Activated CD4-positive, alpha-beta T cell treated with anti-CD3 and anti-CD28 coated beads, Interleukin-10, Interleukin-2, amounts not matched to agents 100 ng/mL and 50 ng/mL, durations not matched to agents 16 hours and 8 hours (primary cell): ENCODE measurements at regions not wholly inside any gene's neighbourhood (a gene's known extent, or its start where the extent isn't known, plus 50 kb on each side); places are given as distances from the start of the nearest gene placed in this dataset.

Source experiments
- DNase-seq: peaks from one replicate; pipeline ENCODE4 v3.0.0-alpha.2; 2020

- no peak for DNase-seq
Observed at GRCh38 chr12:46131732-46132469, 136.9 kb downstream of the SLC38A1 start.

GRCh38 chr12:46127656-46128055 lies 137.3 kb upstream of the SCAF11 start:
- DNase-seq: no peak

- no peak for DNase-seq
Observed at GRCh38 chr12:46126050-46126727, 135.8 kb upstream of the SCAF11 start.

GRCh38 chr12:46124848-46125619 lies 134.7 kb upstream of the SCAF11 start:
- peak; percentile 73 for DNase-seq

GRCh38 chr12:46124132-46124847 lies 133.9 kb upstream of the SCAF11 start:
- no peak for DNase-seq

- DNase-seq: no peak
Observed at GRCh38 chr12:46112364-46112763, 122.0 kb upstream of the SCAF11 start.

GRCh38 chr12:46111715-46112114 lies 121.3 kb upstream of the SCAF11 start:
- DNase-seq: no peak

- DNase-seq: no peak
Observed at GRCh38 chr12:46110928-46111699, 120.7 kb upstream of the SCAF11 start.

- no peak for DNase-seq
Observed at GRCh38 chr12:46110223-46110611, 119.8 kb upstream of the SCAF11 start.

GRCh38 chr12:46109343-46110222 lies 119.2 kb upstream of the SCAF11 start:
- no peak for DNase-seq

- no peak for DNase-seq
Observed at GRCh38 chr12:46108721-46109120, 118.3 kb upstream of the SCAF11 start.

GRCh38 chr12:46107591-46107990 lies 117.2 kb upstream of the SCAF11 start:
- DNase-seq: no peak

GRCh38 chr12:46105735-46106134 lies 115.4 kb upstream of the SCAF11 start:
- DNase-seq: no peak

- no peak for DNase-seq
Observed at GRCh38 chr12:46103559-46104383, 113.4 kb upstream of the SCAF11 start.

GRCh38 chr12:46101485-46101869 lies 111.1 kb upstream of the SCAF11 start:
- no peak for DNase-seq

- no peak for DNase-seq
Observed at GRCh38 chr12:46100551-46101484, 110.4 kb upstream of the SCAF11 start.

- no peak for DNase-seq
Observed at GRCh38 chr12:46089414-46090162, 99.2 kb upstream of the SCAF11 start.

- DNase-seq: no peak
Observed at GRCh38 chr12:46087916-46088439, 97.6 kb upstream of the SCAF11 start.
